Stimulated activated naive CD4-positive, alpha-beta T cell (primary cell): ENCODE measurements at regions not wholly inside any gene's neighbourhood (a gene's known extent, or its start where the extent isn't known, plus 50 kb on each side); places are given as distances from the start of the nearest gene placed in this dataset.

Experiments
- DNase-seq, 6 experiments: peaks; one replicate each; lab custom pipeline; 2025; lab: John Stamatoyannopoulos, UW

DNA sequence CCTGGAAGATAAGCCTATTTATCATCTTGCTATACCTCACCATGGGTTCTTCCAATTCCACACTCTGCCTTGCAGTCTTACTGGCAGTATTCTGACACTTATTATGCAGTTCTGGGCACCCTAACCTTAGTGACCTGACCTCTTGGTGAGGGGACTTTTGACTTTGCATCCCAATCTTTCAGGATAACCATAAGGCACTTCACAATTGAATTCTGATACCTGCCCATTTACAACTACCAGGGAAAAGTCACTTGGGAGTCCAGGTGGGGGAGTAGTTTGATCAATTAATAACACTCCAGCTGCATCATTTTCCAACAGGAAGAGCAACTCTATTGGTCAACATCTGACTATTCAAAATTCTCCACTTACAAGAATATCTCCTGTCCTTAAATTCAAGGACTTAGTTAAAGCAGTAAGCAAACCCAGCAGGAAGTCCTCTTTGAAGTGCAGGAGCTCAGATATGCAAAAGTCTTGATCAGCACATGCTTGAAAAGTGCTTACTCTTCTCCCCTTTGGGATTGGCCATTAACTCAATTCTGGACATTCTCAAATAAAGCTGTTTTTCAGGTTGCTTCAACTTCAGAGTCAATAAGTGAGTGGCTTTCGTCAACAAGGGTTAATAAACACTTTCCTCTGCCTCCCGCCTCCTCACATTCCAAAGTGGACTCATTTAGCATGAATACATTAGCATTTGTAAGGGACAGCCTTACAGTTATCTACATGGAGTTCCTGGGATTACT is 177.4 kb upstream of the NRIP1 start:
- DNase-seq = no peak

- DNase-seq = no peak
Measured at GRCh38 chr21:15242906-15243305, 178.1 kb upstream of the NRIP1 start.

- DNase-seq = no peak
Measured at GRCh38 chr21:15243406-15243805, 178.6 kb upstream of the NRIP1 start.

DNA sequence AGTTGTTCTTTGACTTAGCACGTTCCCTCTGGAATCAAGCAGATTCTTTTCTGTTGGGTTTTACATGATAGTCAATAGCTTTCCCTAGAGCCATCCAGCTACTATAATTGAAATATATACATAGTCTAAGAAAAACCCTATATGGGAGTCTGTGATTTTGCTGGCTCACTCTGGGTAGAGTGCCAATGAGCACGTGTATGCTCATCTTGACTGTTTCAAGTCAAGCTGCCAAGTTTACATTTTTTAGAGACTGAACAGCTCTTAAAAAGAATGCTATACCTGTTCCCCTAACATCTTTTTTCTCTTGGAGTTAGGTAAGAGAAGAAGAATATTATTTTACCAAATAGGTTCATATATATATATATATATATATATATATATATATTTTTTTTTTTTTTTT is 182.8 kb upstream of the NRIP1 start:
- no peak for DNase-seq

DNA sequence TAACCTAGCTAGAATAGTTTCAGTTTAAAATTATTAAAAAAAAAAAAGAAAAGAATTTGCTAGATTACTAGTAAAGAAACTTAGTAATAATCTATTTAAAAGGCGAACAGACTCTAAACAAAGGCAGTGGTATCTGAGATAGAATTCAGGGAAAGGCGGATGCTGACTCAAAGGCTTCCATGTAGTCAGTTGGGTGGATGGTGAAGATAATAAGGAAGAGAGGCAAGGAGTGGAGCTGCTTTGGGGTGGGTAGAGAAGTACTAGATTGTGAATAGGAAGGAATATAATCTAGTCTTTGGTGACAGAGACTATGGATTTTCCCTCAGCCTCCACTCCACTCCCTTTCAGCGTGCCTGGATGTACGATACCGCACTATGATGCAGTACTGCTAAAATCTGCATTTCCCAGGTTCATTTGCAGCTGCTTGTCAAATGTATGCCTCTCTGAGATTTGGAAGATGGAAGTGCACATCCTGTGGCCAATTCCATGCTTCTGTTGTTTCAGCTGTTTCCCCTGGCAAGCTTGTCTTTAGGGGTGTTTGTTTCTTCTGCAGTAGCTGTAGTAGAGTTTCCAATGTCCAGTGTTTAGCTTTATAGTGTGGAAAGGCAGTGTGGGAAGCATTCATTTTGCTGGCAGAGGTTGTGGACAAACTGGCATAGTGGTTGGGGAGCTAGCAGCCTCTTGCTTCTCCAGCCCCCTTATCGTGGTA is 184.6 kb upstream of the NRIP1 start:
- DNase-seq = no peak

DNA sequence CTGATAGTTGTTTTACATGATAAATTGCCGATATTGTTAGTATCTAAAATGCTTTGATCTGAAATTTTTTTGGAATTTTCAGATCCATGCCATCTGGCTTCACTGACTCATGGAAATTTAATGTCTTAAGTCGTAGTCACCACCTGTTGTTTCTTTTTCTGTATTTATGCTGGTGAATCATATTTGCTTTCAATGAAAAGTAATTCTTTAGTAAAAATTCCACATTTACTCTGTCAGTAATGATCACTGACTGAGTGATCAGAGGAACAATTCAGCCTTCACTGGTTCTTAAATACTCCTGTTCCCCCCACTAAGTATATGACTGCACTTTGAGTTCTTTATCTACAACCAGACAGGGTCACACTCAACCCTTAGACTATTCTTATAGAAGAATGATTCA is 185.6 kb upstream of the NRIP1 start:
- DNase-seq = no peak

DNA sequence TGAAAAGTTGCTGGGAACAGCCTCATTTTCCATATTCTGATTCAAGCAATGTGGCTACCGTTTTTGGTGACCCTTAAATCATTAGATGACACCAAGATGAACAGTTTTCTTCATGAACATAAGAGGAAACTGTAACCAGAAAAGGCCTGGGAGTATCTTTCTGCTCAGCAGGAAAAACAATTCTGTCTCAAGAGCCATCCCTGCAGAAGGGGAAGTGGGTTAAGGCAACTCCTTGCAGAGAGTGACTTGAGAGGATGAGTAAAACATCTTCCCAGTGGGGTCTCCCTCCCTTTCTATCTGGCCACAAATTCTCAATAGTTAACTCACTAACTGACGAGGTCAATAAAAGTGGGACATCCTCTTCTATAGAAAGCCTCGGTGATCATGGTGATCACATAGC is 187.6 kb upstream of the NRIP1 start:
- DNase-seq = no peak

GRCh38 chr21:15254111-15254510 is 189.3 kb upstream of the NRIP1 start:
- no peak for DNase-seq

DNA sequence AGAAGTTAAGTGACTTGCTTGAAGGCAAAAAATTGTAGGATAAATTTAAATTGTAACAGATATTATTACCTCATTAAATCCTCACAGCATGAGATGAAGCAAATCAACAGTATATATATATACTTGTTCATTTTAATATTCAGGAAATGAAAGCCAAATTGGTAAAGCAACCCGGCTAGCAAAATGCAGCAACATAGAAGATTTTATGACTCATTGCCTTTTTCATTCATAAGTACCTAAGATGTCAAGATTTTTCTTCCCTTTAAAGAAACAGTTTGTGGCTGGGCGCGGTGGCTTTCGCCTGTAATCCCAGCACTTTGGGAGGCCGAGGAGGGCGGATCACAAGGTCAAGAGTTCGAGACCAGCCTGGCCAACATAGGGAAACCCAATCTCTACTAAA is 190.5 kb upstream of the NRIP1 start:
- DNase-seq = no peak

DNA sequence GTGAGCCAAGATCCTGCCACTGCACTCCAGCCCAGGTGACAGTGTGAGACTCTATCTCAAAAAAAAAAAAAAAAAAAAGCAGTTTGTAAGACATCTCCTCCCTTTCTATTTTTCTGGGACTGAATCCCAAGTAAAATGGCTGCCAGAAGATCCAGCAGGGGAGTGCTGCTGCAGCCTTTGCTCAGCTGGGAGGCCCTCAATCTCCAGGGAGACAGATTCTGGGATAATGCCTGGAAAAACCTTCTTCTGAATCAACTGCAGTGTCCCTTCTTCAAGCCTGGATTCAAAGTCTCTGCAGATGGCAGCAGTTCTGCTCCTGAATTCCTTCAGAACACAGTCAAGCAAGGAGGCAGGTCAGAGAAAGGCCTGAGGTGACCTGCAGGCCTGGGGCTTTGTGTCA is 191.0 kb upstream of the NRIP1 start:
- no peak for DNase-seq

DNA sequence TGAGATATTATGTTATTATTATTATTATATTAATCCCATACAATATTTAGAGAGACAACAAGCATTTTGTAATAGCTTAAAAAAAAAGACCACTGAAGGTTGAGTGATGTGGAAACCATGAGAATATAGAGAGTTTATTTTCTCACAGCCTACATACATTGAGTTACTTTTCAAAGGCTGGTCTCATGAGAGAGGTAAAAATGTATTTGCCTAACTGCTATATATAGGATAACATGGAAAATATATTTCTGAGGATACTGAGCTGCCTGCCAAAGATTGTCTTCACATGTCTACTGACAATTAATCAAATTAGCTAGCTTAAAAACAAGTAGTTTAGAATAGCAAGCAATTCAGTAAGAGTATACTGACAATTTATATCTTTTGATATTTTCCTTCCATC is 192.2 kb upstream of the NRIP1 start:
- DNase-seq = no peak

- no peak for DNase-seq
Measured at GRCh38 chr21:15257646-15258045, 192.8 kb upstream of the NRIP1 start.

GRCh38 chr21:15259824-15260223 is 195.0 kb upstream of the NRIP1 start:
- DNase-seq = no peak

DNA sequence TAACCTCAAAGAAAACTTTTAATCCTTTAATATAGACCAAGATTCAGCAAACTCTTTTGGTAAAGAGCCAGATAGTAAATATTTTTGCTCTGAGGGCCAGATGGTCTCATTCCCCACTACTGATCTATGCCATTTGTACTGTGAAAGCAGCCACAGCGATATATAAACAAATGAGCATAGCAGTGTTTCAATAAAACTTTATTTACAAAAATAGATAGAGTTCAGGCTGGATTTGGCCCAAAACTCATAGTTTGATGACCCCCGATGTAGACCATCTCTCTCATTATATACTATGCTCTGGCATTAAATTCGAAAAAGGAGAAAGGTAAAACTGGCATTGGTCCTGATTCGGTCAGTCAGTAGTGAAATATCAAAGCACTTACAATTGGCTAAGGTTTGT is 195.8 kb upstream of the NRIP1 start:
- no peak for DNase-seq

GRCh38 chr21:15264084-15264665 is 199.4 kb upstream of the NRIP1 start:
- DNase-seq = no peak

DNA sequence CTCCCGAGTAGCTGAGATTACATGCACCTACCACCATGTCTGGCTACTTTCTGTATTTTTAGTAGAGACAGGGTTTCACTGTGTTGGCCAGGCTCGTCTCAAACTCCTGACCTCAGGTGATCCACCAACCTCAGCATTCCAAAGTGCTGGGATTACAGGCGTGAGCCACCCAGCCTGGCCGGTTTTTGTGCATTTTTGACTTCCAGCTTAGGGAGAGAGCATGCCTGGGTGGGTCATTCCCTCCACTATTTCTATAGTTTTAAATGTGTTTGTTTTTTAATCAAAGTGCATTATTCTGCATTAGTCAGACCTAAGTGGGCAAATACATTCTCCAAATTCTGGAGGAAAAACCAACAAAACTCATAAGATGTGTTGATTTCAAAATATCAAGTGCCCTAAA is 207.4 kb upstream of the NRIP1 start:
- DNase-seq = no peak

DNA sequence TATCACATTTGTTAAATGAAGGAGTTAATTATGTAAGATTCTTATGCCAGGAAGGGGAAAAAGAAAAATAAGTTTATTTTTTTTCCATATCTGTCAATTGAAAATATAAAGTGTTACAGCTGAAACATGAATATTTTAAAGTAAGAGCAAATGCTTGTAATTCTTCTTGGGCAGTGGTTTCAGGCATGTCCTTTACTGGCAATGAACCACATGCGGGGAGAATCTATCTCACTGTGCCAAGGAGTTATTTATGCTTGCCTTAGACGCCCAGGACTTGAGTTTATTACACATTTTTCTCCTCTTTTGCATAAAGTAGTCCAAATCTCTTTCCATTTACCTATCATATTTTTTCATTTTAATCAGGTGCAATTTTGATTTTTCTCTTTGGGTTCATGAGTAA is 207.8 kb upstream of the NRIP1 start:
- DNase-seq = no peak

DNA sequence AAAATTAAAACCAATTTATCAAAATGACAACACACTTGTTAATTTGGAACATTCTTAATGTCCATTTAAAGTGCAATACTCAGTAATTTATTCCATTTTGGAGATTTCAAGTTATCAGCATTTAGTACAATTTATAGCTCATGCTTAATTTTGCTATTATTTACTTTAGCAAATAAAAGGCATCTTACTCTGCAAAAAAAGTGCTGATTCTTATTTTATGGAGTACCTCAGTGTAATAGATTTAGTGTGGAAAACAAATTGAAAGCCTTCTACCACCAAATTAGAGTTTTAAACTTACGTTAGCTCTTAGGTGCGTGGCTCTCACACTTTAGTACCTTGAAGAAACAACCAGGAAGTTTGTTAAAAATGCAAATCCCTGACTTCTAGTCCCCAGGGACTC is 208.4 kb upstream of the NRIP1 start:
- no peak for DNase-seq

GRCh38 chr21:15274701-15275485 is 210.1 kb upstream of the NRIP1 start:
- no peak for DNase-seq

GRCh38 chr21:15275615-15276235 is 210.9 kb upstream of the NRIP1 start:
- no peak for DNase-seq

- DNase-seq = no peak
Measured at GRCh38 chr21:15276243-15276642, 211.4 kb upstream of the NRIP1 start.

DNA sequence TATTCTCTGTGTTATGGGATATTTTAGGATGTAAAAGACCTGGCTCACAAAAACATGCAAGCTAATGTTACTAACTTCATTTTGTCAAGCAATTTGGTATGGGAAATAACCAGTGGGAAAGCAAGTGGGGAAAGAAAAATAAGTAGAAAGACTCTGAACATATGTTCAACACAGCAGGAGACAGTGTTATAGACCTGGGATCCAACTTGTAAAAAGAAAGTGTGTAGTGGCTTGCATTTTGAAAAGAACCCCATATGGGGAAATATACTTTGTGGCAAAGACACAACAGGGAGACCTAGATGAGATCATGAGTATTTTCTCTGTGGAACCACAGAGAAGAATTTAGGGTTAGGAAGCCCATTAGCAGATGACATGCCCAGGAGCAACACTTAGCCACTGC is 212.7 kb upstream of the NRIP1 start:
- DNase-seq = no peak
